Endothelial cell of umbilical vein (primary cell): ENCODE measurements at regions not wholly inside any gene's neighbourhood (a gene's known extent, or its start where the extent isn't known, plus 50 kb on each side); places are given as distances from the start of the nearest gene placed in this dataset.
A peak's percentile ranks its signal among the peaks of the same experiment; 100 is the strongest.

Experiments used
- BruUV-seq: library from RNA; stranded (reverse); fragments of 400-500 nt; replicated peaks from 2 replicates; lab custom pipeline; 2021; lab: Mats Ljungman, UMichigan
- CTCF ChIA-PET: fragments of 300-600, 350-600 bp; sonication (Branson Sonifier 250); formaldehyde crosslinking; loops from one replicate; lab custom pipeline; 2021; ENCODE audit warnings: antibody characterized with exemption, inconsistent platforms; lab: Charles Lee
- POLR2A ChIA-PET: fragments of 300-600, 350-600 bp; sonication (Branson Sonifier 250); formaldehyde crosslinking; loops from one replicate; lab custom pipeline; 2021; ENCODE audit warnings: antibody characterized with exemption, inconsistent platforms; lab: Charles Lee
- DNase-seq: peaks from one replicate; pipeline ENCODE4 v3.0.0-alpha.2; 2011; ENCODE audit warnings: low read depth, low spot score
- FAIRE-seq: peaks from 2 replicates; lab custom pipeline; 2011; peaks lifted over from hg19 to GRCh38; lab: Jason Lieb, UNC
- H2AFZ ChIP-seq: 2 replicates; pipeline ENCODE4 v1.6.0; 2012; ENCODE audit warnings: low read depth, low read length, control low read depth, inconsistent platforms
- H3K27ac ChIP-seq: 2 replicates; pipeline ENCODE4 v1.5.1; 2011; ENCODE audit warnings: low read depth, mild to moderate bottlenecking, control low read depth, low read length, moderate library complexity; ENCODE audit not compliant: insufficient read depth
- H3K27me3 ChIP-seq, 2 experiments: 2 replicates each; pipeline versions ENCODE4 v1.6.0 to v1.6.1; 2011; ENCODE audit warnings: low read length in 2 of 2, mixed read lengths in 1 of 2; ENCODE audit not compliant: control insufficient read depth in 2 of 2, insufficient read depth in 2 of 2
- H3K36me3 ChIP-seq, 2 experiments: 2 replicates in 1 of 2; 3 replicates in 1 of 2; pipeline ENCODE4 v1.5.1; 2011; ENCODE audit warnings: low read length in 2 of 2, mild to moderate bottlenecking in 1 of 2, moderate library complexity in 1 of 2; ENCODE audit not compliant: control insufficient read depth in 2 of 2, insufficient read depth in 2 of 2; ENCODE audit errors: extremely low read depth in 1 of 2
- H3K4me1 ChIP-seq: 3 replicates; pipeline ENCODE4 v1.5.1; 2011; ENCODE audit warnings: mild to moderate bottlenecking, low read length; ENCODE audit not compliant: control insufficient read depth, insufficient read depth; ENCODE audit errors: extremely low read depth
- H3K4me2 ChIP-seq: 2 replicates; pipeline ENCODE4 v1.6.1; 2011; ENCODE audit warnings: low read length, control low read depth, mixed read lengths; ENCODE audit not compliant: insufficient read depth
- H3K4me3 ChIP-seq, 3 experiments: fragments of 200-600 bp in 1 of 3; sonication (generic), shearing (Covaris generic) in 1 of 3; replicated peaks in 1 of 3; 2 replicates each; pipeline ENCODE4 v1.5.1; 2011 to 2016; ENCODE audit warnings: control low read depth in 3 of 3, low read length in 3 of 3, mild to moderate bottlenecking in 2 of 3, inconsistent platforms in 1 of 3, low read depth in 1 of 3, moderate library complexity in 1 of 3; ENCODE audit not compliant: insufficient read depth in 1 of 3
- H3K79me2 ChIP-seq: 2 replicates; pipeline ENCODE4 v1.6.0; 2012; ENCODE audit warnings: low read length, inconsistent platforms; ENCODE audit not compliant: control insufficient read depth, insufficient read depth
- H3K9ac ChIP-seq: replicated peaks from 2 replicates; pipeline ENCODE3; 2011; ENCODE audit warnings: low read length, control low read depth; ENCODE audit not compliant: insufficient read depth; ENCODE audit errors: extremely low read depth
- H3K9me1 ChIP-seq: replicated peaks from 3 replicates; pipeline ENCODE4 v1.6.0; 2011; ENCODE audit warnings: mild to moderate bottlenecking, low read length; ENCODE audit not compliant: control insufficient read depth, insufficient read depth; ENCODE audit errors: extremely low read depth
- H3K9me3 ChIP-seq: replicated peaks from 2 replicates; pipeline ENCODE4 v1.5.1; 2012; ENCODE audit warnings: low read length, inconsistent platforms; ENCODE audit not compliant: control insufficient read depth, insufficient read depth
- H4K20me1 ChIP-seq: replicated peaks from 2 replicates; pipeline ENCODE3; 2011; ENCODE audit warnings: mild to moderate bottlenecking, low read length; ENCODE audit not compliant: control insufficient read depth, insufficient read depth; ENCODE audit errors: extremely low read depth
- EZH2 ChIP-seq: IDR thresholded peaks from 2 replicates; pipeline ENCODE4 v1.6.1; 2012; ENCODE audit warnings: borderline replicate concordance, low read depth, mild to moderate bottlenecking, moderate library complexity, low read length, inconsistent platforms; ENCODE audit not compliant: severe bottlenecking
- FOS ChIP-seq: IDR thresholded peaks from 2 replicates; pipeline ENCODE4 v1.6.1; 2011; ENCODE audit warnings: mild to moderate bottlenecking, low read length, moderate library complexity, borderline replicate concordance; ENCODE audit not compliant: insufficient read depth
- GATA2 ChIP-seq: IDR thresholded peaks from 2 replicates; pipeline ENCODE4 v1.7.0; 2011; ENCODE audit warnings: low read depth, mild to moderate bottlenecking, moderate library complexity, mixed read lengths, low read length; ENCODE audit not compliant: insufficient read length, insufficient read depth
- JUN ChIP-seq: IDR thresholded peaks from 2 replicates; pipeline ENCODE4 v1.6.1; 2011; ENCODE audit warnings: borderline replicate concordance, low read depth; ENCODE audit not compliant: insufficient read length, insufficient read depth
- MAX ChIP-seq: IDR thresholded peaks from 2 replicates; pipeline ENCODE4 v1.6.1; 2011; ENCODE audit not compliant: insufficient read depth, insufficient read length
- MYC ChIP-seq: IDR thresholded peaks from one replicate; pipeline ENCODE4 v1.6.1; 2011; ENCODE audit warnings: mild to moderate bottlenecking, low read depth, low read length
- POLR2A ChIP-seq: IDR thresholded peaks from 2 replicates; pipeline ENCODE4 v1.6.1; 2012; ENCODE audit warnings: low read depth, mild to moderate bottlenecking, control low read depth, low read length
- POLR2AphosphoS5 ChIP-seq: IDR thresholded peaks from 2 replicates; pipeline ENCODE4 v1.6.1; 2012; ENCODE audit warnings: low read depth, mild to moderate bottlenecking, control low read depth, low read length, moderate library complexity; ENCODE audit not compliant: insufficient read depth
- dilution Hi-C: fragments of 300-500 bp; cut with MboI; formaldehyde crosslinking; loops from one replicate; pipeline ENCODE4 v1.15.0; 2019; ENCODE audit warnings: low sequenced_read_pairs; ENCODE audit not compliant: extremely low pct_ligation_motif_present
- intact Hi-C: fragments of 100-400 bp; cut with micrococcal nuclease; formaldehyde crosslinking; loops from one replicate; pipeline ENCODE4 v1.10.0; 2022
- TF ChIP-seq, protein P1 (sequence below), 2 donors: IDR thresholded peaks; 1 replicate in 1 of 2; 2 replicates in 1 of 2; pipeline ENCODE4 v1.5.1; 2011; ENCODE audit warnings: low read length in 2 of 2, mild to moderate bottlenecking in 2 of 2, moderate library complexity in 2 of 2, control low read depth in 1 of 2, inconsistent platforms in 1 of 2, low read depth in 1 of 2; ENCODE audit not compliant: insufficient read depth in 1 of 2; ENCODE audit errors: extremely low read depth in 1 of 2

DNA sequence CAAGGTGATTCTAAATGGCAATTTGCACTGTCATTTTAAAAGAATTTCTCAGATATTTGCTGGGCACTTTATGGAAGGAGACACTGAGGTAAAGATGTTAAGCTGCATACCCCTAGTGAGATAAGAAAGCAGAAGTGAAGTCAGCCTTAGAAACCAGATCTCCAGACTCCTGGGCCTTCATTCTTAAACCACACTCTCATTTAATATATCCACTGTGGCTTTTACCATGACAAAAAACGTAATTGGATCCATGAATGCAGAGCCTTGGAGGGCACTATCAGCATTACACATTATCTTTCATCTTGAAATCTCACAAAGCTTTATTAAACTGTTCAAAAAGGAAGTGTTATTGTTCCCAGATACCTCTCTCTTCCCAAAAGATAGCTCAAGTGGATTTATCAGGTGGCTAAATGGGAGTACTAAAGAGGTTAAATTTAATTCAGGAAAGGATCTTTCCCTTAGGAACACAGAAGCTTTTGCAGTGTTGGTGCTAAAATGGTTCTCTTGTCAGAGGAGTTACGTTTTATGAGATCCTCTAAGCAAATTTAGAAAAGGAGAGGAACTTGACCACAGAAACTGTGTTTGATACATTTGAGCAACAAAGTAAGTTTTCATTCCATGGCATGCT lies 1060.4 kb downstream of the EFNB2 start:
- Histone ChIP-seq H3K27ac (no peak overlapping the region), H3K9ac (no peak overlapping the region), H3K9me3 (no peaks in the 10 kb centered on the region), H3K9me1 (no peaks in the 10 kb centered on the region), H2AFZ (no peak overlapping the region), H3K4me3 (no peak overlapping the region), H3K27me3 (no peaks in the 10 kb centered on the region), H3K36me3 (no peaks in the 10 kb centered on the region), H3K4me1 (no peaks in the 10 kb centered on the region), H3K79me2 (no peaks in the 10 kb centered on the region), H4K20me1 (no peaks in the 10 kb centered on the region), H3K4me2 (no peak overlapping the region)
- POLR2A ChIA-PET, result no interaction called here
- FAIRE-seq, result peak; percentile 35
- intact Hi-C loops (no loop called here), dilution Hi-C loops (no loop called here)
- CTCF ChIA-PET, result no interaction called here
- DNase-seq, result no peak
- BruUV-seq, result no TSS peak
- TF ChIP-seq JUN (no peak), GATA2 (no peak), MAX (no peak), POLR2AphosphoS5 (no peak), POLR2A (no peak), EZH2 (no peak), FOS (no peak), MYC (no peak)
- TF ChIP-seq, protein P1, sequence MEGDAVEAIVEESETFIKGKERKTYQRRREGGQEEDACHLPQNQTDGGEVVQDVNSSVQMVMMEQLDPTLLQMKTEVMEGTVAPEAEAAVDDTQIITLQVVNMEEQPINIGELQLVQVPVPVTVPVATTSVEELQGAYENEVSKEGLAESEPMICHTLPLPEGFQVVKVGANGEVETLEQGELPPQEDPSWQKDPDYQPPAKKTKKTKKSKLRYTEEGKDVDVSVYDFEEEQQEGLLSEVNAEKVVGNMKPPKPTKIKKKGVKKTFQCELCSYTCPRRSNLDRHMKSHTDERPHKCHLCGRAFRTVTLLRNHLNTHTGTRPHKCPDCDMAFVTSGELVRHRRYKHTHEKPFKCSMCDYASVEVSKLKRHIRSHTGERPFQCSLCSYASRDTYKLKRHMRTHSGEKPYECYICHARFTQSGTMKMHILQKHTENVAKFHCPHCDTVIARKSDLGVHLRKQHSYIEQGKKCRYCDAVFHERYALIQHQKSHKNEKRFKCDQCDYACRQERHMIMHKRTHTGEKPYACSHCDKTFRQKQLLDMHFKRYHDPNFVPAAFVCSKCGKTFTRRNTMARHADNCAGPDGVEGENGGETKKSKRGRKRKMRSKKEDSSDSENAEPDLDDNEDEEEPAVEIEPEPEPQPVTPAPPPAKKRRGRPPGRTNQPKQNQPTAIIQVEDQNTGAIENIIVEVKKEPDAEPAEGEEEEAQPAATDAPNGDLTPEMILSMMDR (IDR thresholded peaks at IDR 0.05; ENCODE audit: extremely low read depth in 1 of 2, insufficient read depth in 1 of 2, low read depth in 1 of 2, low read length in 2 of 2), result no peak
